WTC11 (cell line): ENCODE measurements at regions not wholly inside any gene's neighbourhood (a gene's known extent, or its start where the extent isn't known, plus 50 kb on each side); places are given as distances from the start of the nearest gene placed in this dataset.

ENCODE experiments used
- CTCF ChIP-seq: fragments of 200-600 bp; IDR thresholded peaks from 2 replicates; pipeline ENCODE4 v1.8.0; 2022; ENCODE audit warnings: antibody characterized with exemption
- E2F1 ChIP-seq: sonication (generic); formaldehyde crosslinking; IDR thresholded peaks from 2 replicates; pipeline ENCODE4 v1.8.0; 2022; ENCODE audit warnings: mild to moderate bottlenecking, missing genetic modification reagents
- IRF2 ChIP-seq: sonication (generic); formaldehyde crosslinking; IDR thresholded peaks from 2 replicates; pipeline ENCODE4 v1.8.0; 2022; ENCODE audit warnings: low read depth, missing genetic modification reagents, borderline replicate concordance
- USF2 ChIP-seq: sonication (generic); formaldehyde crosslinking; IDR thresholded peaks from 2 replicates; pipeline ENCODE4 v1.8.1; 2023; ENCODE audit warnings: mild to moderate bottlenecking, missing genetic modification reagents, moderate library complexity
- TF ChIP-seq, protein P1 (sequence below): sonication (generic); formaldehyde crosslinking; conservative IDR thresholded peaks from 2 replicates; pipeline ENCODE4 v1.8.1; 2022; ENCODE audit warnings: mild to moderate bottlenecking, missing genetic modification reagents

DNA sequence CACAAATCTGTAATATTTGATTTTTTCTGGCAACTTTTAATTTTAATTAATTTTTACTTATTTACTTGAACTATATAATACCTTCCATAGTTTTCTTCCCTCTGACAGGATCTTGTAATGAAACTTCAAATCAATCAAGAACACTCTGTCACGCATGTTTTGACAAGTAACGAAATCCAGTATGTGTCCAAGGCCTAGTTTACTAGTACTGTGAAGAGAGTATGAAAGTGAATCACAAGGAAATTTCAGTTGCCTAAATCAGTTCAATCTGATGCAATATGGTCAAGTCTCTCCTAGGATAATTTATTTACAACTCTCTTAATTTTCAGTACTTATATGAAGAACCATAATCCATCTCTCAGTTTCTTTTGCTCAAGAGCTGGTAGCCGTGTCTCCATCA is 1344.6 kb upstream of the ZEB2 start:
- no peak for TF ChIP-seq CTCF
- TF ChIP-seq IRF2 (CRISPR knock-in tag): no peak
- TF ChIP-seq USF2: no peak
- TF ChIP-seq, protein P1, sequence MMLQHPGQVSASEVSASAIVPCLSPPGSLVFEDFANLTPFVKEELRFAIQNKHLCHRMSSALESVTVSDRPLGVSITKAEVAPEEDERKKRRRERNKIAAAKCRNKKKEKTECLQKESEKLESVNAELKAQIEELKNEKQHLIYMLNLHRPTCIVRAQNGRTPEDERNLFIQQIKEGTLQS: no peak
- no peak for TF ChIP-seq E2F1 (CRISPR knock-in tag)
